HPDE6-E6E7 (cell line): ENCODE measurements at regions not wholly inside any gene's neighbourhood (a gene's known extent, or its start where the extent isn't known, plus 50 kb on each side); places are given as distances from the start of the nearest gene placed in this dataset.
A peak's percentile ranks its signal among the peaks of the same experiment; 100 is the strongest.
"Not testable (repeated sequence)": the region's sequence is repeated elsewhere in the genome, so short reads cannot be mapped to it uniquely, and the experiment has no call there.

Experiments used
- DNase-seq: peaks from one replicate; pipeline ENCODE4 v3.0.0; 2011; ENCODE audit warnings: missing footprints; ENCODE audit errors: extremely low spot score

DNA sequence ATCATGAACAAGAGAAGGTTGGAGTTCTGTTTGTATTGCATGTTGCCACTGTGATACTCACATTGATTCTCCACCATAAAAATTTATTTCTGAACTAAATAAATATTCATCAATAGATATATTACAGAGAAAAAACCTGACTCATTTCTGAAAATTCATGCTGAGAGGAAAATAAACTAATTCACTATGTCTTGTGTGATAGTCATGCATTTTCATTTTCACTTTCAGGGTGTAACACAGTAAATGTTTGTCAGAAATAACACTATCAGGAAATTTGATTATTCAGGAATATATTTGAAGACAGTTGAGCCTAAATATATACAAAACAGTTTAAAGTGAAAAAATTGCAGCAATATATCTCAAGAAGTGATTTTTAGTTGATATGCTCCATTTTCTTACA, 335.2 kb downstream of the KCNJ3 start:
- no peak for DNase-seq

DNA sequence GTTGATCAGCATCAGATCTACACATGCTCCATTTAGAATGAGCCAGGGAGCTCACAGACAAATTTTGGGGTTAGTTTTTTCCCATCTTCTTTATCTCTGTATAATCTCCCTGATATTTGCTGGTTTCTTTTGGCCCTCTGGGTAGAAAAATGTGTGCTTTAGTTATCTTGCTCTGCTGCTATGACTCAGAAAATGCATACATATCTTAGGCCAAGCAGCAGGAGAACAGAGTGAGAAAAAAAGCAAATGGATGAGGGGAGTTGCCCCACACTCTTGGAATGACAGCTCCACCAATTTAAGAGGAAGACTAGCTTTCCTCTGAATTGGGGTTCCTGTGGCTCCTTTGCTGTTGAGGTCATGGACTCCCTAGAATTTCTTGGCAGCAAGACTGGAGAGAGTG, 331.8 kb downstream of the KCNJ3 start:
- no peak for DNase-seq

DNA sequence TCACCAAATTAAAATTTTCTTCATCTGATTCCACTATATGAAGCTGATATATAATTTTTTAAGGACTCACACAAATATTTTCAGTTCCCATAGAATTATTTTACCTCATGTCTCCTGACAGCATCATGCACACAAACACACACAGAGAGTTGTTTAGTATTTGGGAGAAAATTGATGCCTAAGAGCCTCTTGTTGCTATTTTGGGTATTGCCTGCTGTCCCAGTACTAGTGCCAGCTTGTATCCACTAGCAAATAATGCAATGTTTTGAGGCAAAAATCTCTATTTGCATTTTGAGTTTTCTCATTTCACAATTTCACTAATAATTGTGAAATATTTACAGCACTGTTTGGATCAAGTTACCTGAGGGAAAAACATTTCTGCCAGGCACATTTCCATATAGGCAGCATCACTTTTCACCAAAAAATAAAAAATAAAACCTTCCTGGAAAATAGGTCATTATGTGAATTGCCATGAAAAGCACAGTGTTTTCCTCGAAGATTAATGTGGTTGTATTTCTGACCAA, 328.2 kb downstream of the KCNJ3 start:
- no peak for DNase-seq

DNA sequence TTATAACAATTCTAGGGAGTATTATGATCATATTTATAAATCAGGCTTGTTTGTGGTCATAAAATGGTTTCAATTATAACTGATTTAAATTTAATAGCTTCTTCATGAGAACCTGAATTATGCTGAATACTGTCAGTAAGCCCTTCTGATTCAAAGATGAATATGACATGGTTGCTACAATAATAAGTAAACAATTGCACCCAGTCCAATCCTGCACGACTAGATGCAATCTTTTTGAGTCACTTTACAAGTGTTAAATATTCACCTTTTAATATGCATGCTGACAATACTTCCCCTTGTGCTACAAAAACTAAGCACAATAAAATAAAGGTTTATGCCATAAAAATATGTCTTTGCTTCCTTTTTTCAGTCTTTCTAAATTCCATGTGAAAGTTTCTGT, 325.2 kb downstream of the KCNJ3 start:
- DNase-seq = no peak

DNA sequence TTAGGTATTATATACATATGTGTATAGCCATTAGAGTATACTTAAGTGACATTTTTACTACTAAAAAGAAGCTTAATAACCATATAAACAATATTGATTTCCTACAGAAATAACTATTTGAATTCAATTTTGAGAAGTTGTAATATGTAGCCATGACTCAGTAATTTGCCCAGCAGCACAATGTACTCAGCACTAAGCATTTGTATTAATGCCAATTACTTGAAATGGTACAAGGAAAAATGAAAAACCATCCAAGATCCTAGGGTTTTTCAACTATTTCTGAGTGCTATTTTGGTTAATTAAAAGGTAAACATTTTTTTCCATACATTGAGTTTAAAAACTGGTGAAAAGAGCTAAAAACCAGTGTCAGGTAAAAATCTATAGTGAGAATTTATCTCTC, 324.0 kb downstream of the KCNJ3 start:
- DNase-seq = no peak

DNA sequence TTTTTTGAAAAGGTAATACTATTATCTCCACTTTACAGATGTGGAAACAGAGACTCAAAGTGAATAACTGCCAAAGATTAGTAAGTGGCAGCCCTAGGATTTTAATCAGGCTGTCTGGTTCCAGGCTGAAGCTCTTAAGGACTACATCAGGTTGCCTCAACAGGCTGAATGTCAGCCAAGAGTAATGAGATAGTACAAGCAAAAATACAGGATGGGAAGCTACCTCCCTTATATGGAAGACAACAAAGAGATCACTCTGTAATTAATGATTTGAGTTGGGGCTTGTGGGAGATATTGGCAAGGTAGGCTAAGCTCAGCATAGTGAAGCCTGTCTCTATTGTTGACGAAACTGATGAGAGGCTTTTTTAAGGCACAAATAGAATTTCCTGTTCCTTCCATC, 323.1 kb downstream of the KCNJ3 start:
- DNase-seq = no peak

DNA sequence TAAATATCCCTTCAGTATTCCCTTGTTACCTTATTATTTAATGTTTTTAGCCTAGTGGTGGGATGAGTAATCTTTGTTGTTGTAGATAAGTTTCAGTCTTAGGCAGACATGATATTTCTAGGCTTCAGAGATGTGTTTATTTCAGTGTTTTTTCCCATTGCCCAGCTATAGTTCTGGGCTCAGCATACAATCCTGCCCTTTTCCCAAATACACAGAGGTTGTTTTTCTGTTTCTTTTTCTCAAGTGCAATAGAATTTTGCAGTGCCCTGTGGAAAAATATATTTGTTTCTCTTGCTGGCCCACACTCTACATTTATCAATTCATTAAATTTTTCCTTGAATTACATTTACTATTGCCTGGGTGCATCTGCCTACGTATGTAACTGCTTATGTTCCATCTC, 321.8 kb downstream of the KCNJ3 start:
- DNase-seq = no peak

DNA sequence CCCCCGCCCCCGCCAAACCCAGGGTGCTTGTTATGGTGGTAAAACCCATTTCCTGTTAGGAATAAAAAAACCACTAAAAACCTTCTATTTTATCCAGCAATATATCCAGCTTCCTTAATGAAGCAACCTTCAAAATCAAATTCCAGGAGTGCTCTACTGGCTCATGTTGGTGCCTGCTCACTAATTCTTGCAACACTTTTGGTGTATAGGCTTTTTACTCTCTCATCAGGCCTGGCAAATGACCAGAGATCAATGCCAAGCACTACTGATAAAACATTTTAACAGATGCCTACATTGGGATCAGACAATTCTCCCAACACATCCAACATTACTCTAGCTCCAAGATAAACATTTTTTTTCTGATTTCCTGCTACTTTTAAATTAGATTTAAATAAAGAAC, 312.4 kb downstream of the KCNJ3 start:
- DNase-seq = no peak

DNA sequence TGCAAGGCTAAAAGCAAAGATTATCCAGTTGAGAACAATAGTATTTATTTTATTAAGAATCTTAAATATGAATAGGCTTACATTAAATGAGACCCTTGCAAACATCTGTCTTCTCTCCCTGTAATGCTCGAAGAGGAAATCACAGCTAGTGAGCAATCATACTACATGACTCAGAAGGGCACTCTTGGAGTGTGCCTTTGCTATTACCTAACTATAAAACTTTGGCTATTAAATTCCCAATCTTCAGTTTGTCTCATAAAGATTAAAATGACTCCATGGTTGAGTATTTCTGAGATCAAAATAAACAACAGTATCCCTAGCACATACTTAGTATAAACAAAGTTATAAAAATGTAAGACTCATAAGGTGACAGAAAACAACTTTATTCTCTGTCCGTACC, 296.9 kb downstream of the KCNJ3 start:
- DNase-seq = peak; percentile 6

DNA sequence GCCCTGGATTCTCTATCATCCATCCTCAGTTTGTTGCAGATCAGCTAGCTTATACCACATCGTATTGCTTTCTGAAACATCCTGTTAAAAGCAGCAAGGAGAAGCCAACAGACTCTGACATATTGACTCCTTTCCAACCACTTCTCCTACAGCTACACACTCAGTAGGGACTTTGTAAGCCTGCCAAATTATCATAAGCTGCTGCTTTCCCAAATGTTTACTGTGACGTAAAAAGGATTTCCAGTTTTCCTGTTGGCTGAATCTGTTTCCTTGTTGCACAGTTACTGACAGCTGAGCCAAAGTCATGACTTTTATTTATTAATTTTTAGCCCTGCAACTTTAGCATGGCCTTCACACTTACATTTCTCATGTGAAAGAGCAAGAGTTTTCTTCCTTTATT, 294.3 kb downstream of the KCNJ3 start:
- no peak for DNase-seq

DNA sequence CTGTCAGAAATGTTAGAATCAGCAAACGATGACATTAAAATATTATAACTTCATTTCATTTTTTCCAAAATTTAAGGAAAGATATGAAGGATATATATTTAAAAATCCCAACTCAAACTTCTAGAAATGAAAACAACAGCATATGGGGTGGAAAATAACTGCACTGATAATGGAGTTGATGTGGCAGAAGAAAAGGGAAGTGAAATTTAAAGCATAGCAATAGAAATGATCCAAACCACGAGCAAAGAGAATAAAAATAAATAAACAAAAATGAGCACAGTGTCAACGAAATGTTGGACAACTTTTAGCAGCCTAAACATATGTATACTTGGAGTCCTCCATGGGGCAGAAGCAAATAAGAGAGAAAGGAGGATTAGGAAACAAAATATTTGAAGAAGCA, 280.2 kb downstream of the KCNJ3 start:
- no peak for DNase-seq

DNA sequence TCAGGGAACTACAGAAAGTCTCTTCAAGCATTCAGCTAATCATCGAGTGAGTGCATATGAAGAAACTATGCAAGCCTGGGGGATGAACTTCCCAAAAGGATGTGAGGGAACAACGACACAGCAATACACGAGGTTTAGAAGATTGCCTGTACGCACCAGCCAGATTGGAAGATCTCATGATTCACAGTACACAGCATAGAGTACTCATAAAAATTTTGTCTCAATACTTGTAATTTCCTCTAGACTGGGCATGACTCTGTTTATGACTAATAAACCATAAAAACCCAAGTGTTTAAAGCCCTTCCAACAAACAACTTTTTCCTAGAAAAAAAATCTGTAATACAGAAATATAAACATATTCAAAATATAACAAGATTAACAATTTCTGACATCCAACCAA, 279.7 kb downstream of the KCNJ3 start:
- no peak for DNase-seq

DNA sequence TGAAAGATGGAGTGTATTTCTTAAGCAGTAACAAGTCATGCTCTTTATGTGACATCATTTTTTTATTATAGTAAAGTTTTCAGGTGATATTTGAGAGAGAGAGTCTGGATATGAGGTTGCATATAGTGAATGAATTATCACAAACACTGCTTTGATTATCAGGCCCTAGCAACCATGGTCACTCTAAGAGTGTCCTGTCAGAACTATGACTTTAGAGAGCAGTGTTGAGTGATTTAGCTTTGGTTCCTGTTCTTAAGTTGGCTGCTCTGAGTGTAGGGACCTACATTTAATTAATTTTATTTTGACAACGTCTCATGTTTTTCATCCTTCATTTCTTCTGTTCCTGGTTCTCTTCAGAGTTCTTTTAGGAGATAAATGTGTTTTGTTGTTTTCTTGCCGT, 275.5 kb downstream of the KCNJ3 start:
- DNase-seq = no peak

DNA sequence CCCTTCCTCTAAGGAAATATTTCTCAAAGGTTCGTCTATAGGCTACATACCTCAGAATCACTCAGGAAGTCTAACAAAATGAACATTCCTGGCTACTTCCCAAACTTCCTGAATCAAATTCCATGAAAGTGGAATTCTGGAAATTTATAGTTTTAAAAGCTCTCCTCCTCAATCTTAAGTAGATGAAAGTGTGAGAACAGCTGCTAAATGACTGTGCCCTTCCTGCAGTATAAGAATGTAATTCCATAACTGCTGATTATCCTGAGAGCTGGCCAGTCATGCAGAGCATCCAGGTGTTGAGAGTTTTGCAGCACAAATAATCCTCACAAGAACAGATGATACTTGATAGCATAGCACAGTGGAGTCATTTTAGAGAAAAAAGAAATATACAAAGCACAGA, 265.0 kb downstream of the KCNJ3 start:
- no peak for DNase-seq

DNA sequence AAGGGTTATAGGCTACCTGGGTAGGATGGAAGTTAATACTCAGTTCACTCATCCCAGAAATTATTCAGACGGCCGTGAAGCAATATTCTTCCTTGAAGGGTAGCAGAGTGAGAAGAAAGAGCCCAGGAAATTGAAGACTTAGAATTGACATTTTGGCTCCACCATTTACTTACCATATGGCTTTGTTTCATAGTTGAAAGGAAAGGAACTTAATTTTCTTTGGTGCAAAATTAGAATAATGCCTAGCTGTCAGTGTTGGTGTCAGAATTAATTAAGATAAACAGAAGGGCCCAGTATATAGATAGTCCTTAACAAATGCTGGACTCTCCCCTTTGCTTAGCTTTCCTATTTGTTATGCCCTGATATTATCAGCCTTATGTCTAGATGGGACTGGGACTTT, 263.2 kb downstream of the KCNJ3 start:
- DNase-seq = no peak

DNA sequence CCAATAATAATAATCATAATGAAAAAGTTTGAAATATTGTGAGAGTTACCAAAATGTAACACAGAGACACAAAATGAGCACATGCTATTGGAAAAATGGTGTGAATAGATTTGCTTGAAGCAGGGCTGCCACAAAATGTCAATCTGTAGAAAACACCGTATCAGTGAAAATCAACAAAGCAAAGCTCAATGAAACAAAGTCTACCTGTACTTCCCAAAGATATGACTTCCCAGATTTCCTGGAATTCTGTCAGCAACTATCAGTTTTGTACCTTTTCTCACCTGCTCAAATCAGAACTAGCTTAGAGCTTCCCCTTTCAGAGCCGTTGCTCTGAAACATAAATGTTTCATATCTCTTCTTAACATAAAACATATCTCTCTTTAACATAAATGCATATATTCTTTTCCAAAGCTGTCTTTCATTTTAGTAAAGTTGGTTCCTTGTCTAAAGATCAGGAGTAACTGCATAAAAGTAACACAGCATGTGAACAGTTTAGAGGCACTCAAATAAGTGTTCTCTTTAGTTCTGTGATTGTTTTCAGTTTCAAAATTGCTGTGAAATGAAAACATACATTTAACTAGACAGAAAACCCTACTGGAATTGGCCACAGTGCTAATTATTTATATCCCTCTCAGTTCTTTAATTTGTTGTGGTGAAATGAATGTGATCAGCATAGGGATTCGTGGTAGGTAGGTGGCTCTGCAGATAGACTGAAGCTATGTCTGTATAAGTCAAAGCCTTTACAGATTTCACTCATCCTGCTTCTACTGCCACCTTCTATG, 262.5 kb downstream of the KCNJ3 start:
- no peak for DNase-seq

DNA sequence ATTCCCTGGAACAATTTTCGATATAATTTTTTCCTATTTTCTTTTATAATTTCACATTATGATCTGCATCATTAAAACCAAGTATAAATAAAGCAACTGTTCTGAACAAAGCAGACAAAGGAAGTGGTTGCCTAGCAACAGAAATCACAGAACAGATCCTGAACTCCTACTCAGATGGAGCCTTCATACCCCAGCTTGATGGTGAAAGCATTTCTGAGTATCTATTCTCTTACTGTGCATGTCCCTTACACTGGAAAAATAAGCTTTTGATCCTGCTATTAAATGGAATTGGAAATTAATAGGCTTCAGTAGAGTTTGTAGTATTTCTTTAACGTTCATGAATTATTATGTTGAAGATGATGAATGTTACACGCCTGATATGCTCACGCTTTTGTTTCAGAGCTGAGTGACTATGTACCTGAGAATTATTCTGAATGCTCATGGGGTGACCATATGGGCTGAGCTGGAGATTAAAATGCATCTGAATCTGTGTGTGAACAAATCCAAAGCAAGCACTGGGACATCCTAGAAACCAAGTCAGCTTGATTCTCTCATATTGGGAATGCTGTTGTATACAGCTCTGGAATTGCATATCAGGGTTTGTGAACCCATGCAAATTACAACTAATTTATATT, 254.0 kb downstream of the KCNJ3 start:
- no peak for DNase-seq

DNA sequence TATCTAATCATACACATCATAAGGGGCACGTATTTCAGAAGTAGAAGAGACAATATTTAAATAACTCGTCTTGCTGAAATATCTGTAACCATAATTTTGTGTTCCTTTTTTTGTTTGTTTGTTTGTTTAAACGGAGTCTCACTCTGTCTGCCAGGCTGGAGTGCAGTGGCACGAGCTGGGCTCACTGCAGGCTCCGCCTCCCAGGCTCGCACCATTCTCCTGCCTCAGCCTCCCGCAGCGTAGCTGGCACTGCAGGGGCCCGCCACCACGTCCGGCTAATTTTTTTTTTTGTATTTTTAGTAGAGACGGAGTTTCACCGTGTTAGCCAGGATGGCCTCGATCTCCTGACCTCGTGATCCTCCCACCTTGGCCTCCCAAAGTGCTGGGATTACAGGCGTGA, 248.9 kb downstream of the KCNJ3 start:
- DNase-seq = not testable (repeated sequence)

DNA sequence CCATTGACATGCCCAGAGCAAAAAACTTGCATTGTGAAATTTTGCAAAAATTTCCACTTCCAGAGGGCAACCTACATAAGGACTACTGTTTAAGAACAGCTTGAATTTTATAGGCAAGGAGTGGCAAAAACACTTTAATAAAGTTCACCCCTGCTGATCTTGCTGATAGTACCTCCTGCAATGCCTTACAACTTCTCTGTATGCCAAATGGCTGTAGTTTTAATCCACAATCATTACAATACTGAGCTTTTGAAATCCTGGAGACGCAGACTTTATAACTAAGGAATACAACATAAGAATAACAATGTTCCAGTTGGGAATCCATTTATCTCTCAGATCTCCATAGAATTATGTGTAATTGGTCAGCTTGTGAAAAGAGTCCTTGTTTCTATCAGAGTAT, 247.5 kb downstream of the KCNJ3 start:
- no peak for DNase-seq

DNA sequence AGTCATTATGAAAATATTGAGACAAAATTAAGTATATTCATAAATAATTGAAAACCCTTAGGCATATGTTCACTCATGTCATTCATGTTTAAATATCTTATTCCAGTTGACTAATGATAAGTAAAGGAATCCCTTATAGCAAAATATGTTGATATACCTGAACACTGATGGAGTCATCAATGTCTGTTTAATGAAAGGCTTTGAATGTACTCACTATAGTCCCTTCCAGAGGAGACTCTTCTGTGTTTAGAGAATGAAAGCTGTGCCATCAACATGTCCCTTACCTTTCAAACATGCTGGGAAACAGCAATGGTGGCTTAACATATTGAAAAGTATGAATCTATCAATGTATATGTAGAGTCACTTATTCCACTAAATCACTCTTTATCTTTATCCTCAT, 242.9 kb downstream of the KCNJ3 start:
- DNase-seq = no peak

DNA sequence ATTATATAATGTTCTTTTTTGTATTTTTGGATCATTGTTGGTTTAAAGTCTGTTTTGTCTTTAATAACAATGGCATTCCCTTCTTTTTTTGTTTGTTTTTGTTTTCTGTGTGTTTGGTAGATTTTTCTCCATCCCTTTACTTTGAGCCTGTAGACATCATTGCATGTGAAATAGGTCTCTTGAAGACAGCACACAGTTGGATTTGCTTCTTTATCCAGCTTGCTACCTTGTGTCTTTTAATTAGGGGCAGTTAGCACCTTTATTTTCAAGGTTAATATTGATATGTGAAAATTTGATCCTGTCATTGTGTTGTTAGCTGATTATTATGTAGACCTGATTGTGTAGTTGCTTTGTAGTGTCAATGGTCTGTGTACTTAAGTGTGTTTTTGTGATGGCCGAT, 235.7 kb downstream of the KCNJ3 start:
- no peak for DNase-seq

DNA sequence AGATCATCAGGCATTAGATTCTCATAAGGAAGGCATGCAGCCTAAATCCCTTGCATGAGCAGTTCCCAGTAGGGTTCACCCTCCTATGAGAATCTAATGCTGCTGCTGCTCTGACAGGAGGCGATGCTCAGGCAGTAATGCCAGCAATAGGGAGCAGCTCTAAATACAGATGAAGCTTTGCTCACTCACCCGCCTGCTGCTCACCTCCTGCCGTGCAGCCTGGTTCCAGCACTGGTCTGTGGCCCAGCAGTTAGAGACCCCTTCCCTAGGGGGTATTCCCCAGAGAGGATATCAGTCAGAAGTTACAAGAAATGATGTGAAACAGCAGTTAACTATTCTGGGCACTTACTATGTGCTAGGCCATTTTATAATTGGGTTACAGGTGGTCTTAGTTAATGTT, 226.0 kb downstream of the KCNJ3 start:
- no peak for DNase-seq

DNA sequence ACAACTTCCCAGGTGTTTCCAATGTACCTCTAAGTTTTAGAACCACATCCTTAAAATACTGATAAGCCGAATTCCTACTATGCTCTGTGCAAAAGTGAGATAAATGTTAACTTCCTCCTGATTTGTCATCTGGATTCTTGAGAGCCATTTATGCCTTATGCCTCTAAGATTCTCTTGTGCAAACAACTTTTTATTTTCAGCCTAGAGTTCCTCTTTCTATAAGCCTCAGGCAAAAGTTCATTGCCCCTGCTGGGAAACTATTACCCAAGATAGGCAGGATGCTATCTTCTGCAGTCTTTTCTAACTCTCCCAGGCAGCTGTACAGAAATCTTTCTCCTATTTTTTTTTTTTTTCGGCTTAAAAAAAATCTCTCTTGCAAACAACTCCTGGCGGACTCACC, 216.1 kb downstream of the KCNJ3 start:
- no peak for DNase-seq

DNA sequence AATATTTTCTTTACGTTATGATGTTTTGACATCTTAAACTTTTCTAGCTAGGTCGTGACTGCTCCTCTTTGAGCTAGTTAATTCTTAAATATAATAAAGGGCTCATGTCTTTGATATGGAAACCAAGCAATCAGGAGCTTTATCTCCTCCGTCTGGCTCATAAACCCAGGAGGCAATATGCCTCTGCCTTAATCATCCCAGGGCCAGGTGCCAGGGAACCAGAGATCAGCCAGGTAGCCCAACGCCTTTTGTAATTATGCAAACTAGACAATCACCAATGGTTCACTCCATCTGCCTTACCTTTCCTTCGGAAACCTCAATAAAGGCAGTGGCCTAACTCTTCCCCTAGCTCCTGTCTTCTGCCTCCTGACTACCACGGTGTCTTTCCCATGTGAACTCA, 213.7 kb downstream of the KCNJ3 start:
- no peak for DNase-seq
